GM12874 (cell line): ENCODE measurements at regions not wholly inside any gene's neighbourhood (a gene's known extent, or its start where the extent isn't known, plus 50 kb on each side); places are given as distances from the start of the nearest gene placed in this dataset.

Source experiments
- TF ChIP-seq, protein P1 (sequence below): IDR thresholded peaks from 2 replicates; pipeline ENCODE4 v1.5.1; 2011; ENCODE audit warnings: low read depth, mild to moderate bottlenecking, control low read depth, low read length, moderate library complexity; ENCODE audit not compliant: insufficient read depth

DNA sequence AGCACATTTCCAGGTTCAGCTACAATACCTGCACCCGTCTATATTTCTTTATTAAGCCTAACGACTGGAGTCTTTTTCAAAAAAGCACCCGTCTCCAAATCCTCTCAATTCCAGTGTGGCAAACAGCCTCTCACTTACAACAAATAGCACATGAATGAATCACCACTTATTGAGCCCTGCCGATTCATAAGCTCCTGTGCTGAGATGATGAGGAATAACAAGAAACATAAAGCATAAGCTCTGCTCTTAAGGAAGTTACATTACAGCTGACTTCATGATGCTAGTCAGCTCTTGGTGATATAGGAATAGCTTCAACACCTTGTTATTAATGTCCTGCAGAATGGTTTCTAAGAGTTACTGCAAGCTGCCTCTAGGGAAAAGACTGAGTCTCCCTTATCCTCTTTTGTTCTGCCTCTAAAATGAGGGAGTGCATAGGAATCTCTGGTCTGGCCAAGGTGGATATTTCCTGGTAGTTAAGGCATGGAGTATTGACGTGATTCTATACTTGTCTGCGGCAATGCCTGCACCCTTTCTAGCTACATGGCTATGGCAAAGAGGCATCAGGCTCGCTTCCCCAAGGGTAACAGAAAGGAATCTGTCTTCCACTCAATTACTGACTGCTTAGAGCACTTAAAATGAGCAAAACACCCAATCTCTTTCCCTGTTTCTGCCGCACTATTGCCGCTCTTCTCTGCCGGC is 195.7 kb downstream of the KLF12 start:
- TF ChIP-seq, protein P1, sequence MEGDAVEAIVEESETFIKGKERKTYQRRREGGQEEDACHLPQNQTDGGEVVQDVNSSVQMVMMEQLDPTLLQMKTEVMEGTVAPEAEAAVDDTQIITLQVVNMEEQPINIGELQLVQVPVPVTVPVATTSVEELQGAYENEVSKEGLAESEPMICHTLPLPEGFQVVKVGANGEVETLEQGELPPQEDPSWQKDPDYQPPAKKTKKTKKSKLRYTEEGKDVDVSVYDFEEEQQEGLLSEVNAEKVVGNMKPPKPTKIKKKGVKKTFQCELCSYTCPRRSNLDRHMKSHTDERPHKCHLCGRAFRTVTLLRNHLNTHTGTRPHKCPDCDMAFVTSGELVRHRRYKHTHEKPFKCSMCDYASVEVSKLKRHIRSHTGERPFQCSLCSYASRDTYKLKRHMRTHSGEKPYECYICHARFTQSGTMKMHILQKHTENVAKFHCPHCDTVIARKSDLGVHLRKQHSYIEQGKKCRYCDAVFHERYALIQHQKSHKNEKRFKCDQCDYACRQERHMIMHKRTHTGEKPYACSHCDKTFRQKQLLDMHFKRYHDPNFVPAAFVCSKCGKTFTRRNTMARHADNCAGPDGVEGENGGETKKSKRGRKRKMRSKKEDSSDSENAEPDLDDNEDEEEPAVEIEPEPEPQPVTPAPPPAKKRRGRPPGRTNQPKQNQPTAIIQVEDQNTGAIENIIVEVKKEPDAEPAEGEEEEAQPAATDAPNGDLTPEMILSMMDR = no peak

DNA sequence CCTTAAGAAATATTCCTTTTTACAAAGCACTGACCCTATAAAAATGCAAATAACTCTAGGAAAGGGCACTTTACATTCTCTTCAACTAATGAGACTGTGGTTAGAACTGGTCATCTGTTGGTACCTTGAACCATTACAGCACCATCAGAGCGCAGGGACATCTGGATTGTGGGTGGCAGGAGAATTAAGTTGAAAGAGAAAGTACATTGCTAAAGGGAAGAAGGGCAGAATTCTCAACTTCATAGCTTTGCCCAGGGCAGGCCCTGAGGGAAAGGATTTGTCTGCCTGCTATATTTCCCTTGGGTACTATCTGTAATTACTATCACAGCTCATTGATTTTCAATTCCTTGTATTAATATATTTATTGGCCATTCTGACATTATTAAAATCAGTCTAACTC is 196.8 kb downstream of the KLF12 start:
- TF ChIP-seq, protein P1 = no peak

DNA sequence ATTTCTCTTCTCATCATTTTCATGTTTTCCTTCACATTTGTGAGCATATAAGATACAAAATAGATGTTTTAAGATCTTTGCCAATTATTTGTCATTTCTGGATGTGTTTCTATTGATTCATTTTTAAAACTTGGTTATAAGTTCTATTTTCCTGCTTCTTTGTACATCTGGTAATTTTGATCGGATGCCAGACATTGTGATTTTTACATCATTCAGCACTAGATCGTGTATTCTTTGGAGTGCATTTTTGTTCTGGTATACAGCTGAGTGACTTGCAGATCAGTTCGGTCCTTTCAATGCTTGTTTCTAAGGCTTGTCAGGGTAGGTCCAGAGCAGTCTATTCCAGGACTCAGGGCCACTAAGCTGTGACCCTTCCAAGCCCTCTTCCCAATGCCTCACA is 198.2 kb downstream of the KLF12 start:
- TF ChIP-seq, protein P1 = no peak

DNA sequence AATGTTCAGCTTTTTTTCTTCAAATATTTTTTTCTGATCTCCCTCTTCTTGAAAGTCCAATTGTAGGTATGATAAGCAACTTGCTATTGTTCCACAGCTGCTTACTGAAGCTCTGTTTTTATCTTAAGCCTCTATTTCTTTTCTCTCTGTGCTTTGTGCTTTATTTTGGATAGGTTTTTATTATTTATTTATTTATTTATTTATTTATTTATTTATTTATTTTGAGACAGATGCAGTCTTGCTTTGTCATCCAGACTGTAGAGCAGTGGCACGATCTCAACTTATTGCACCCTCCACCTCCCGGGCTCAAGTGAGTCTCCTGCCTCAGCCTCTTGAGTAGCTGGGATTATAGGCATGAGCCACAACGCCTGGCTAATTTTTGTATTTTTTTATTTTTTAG is 199.4 kb downstream of the KLF12 start:
- TF ChIP-seq, protein P1 = no peak

DNA sequence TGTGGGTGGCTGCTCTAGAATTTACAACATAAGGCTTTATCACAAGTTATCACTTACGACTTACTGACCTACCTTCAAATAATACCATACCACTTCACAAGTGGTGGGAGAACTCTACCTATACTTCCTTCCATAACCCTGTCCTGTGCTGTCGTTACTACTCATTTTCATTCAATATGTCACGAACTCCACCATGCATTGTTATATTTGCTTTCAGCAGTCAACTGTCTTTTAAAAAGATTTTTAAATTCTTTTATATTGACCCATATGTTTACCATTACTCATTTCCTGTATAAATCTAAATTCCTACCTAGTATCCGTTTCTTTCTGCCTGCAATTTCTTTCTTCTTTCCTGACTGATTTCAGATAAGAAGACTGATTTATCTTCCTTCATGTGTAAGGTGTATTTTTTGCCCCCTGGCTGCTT is 200.0 kb downstream of the KLF12 start:
- TF ChIP-seq, protein P1 = no peak

DNA sequence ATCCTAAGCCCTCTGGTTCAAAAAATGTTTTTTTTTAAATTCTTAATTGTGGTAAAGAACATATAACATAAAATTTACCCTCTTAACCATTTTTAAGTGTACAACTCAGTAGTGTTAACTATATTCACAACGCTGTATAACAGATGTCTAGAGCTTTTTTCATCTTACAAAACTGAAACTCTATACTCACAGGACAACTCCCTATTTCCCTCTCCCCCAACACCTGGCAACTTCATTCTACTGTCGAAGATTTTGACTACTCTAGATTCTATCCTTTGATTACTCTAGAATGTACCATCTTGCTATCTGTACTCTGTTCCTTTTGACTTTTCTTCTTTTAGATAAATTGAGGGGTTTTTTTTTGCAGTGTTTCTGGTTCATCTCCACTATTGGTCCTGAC is 200.4 kb downstream of the KLF12 start:
- TF ChIP-seq, protein P1 = no peak

DNA sequence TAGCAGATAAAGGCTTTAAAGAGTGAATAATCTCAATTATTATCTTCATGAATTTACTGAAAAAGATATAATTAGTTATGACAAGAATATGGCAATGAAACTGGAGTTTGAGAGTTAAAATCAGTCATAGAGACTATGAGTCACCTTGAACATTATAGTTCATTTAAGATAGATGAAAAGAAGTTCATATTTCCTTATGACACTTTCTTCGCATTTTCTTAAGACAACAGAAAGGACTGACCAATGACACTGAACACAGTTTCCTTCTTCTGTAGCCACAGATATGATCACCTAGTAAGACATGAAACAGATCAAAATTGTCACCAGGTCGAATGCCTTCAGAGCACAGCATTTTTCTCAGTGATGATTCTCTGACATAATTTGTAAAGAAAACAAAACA is 202.1 kb downstream of the KLF12 start:
- TF ChIP-seq, protein P1 = no peak
